ENCODE measurements at regions not wholly inside any gene's neighbourhood (a gene's known extent, or its start where the extent isn't known, plus 50 kb on each side); places are given as distances from the start of the nearest gene placed in this dataset.

GRCh38 chr3:166785876-166786275 is 594.2 kb downstream of the ZBBX start:
- TF ChIP-seq SP1 (IDR thresholded peaks at IDR 0.05) (no peak), SP1 (CRISPR knock-in tag; IDR thresholded peaks at IDR 0.05) (no peak), REL (CRISPR knock-in tag; conservative IDR thresholded peaks at IDR 0.05) (no peak), ATF1 (CRISPR knock-in tag; IDR thresholded peaks at IDR 0.05) (no peak), POLR2AphosphoS5 (IDR thresholded peaks at IDR 0.05; ENCODE audit: low read depth, low read length) (no peak), HNRNPUL1 (IDR thresholded peaks at IDR 0.05; ENCODE audit: low read depth, low read length) (no peak), THAP9 (CRISPR knock-in tag; IDR thresholded peaks at IDR 0.05; ENCODE audit: borderline replicate concordance) (no peak), TRIM24 (CRISPR knock-in tag; IDR thresholded peaks at IDR 0.05) (no peak), KDM5A (IDR thresholded peaks at IDR 0.05; ENCODE audit: borderline replicate concordance, low read length) (no peak), ZBTB33 (CRISPR knock-in tag; IDR thresholded peaks at IDR 0.05) (no peak), ZNF124 (CRISPR knock-in tag; IDR thresholded peaks at IDR 0.05) (no peak)

Measured in HepG2 (cell line).